Neutrophil (primary cell): ENCODE measurements at regions not wholly inside any gene's neighbourhood (a gene's known extent, or its start where the extent isn't known, plus 50 kb on each side); places are given as distances from the start of the nearest gene placed in this dataset.

Experiments
- H3K27ac ChIP-seq: fragments of 200-600 bp; sonication (generic); 2 replicates; pipeline ENCODE4 v1.5.1; 2016; ENCODE audit warnings: mild to moderate bottlenecking, moderate library complexity
- H3K27me3 ChIP-seq: fragments of 200-600 bp; sonication (generic); 2 replicates; pipeline ENCODE4 v1.6.0; 2016; ENCODE audit warnings: mild to moderate bottlenecking
- H3K36me3 ChIP-seq: fragments of 200-600 bp; sonication (generic); 2 replicates; pipeline ENCODE4 v1.5.1; 2017
- H3K4me1 ChIP-seq, 2 experiments: fragments of 200-600 bp in 1 of 2; sonication (generic) in 1 of 2; 1 replicate in 1 of 2; 2 replicates in 1 of 2; pipeline versions ENCODE4 v1.5.1 to v1.6.1; 2013 to 2016; ENCODE audit warnings: low read depth in 1 of 2, low read length in 1 of 2, mild to moderate bottlenecking in 1 of 2, moderate library complexity in 1 of 2; ENCODE audit not compliant: control insufficient read depth in 1 of 2, insufficient read depth in 1 of 2
- H3K4me3 ChIP-seq, 2 experiments: fragments of 200-600 bp in 1 of 2; sonication (generic) in 1 of 2; 1 replicate in 1 of 2; 2 replicates in 1 of 2; pipeline ENCODE4 v1.5.1; 2013 to 2016; ENCODE audit warnings: low read depth in 1 of 2, low read length in 1 of 2, mild to moderate bottlenecking in 1 of 2, moderate library complexity in 1 of 2
- H3K9me3 ChIP-seq: fragments of 200-600 bp; sonication (generic); 2 replicates; pipeline ENCODE4 v1.5.1; 2016
- CTCF ChIP-seq: fragments of 200-600 bp; sonication (generic); IDR thresholded peaks from 2 replicates; pipeline ENCODE4 v1.5.1; 2016; ENCODE audit warnings: antibody characterized with exemption

- Histone ChIP-seq H3K36me3 (no peaks in the 10 kb centered on the region), H3K27me3 (no peaks in the 10 kb centered on the region), H3K27ac (no peak overlapping the region), H3K4me1 (peaks cover under 1 to 2% of the 10 kb centered on the region in 2 experiments), H3K9me3 (no peaks in the 10 kb centered on the region), H3K4me3 (no peak overlapping the region)
- TF ChIP-seq CTCF, result no peak
These were observed 77.2 kb downstream of the ARL6IP4 start for GRCh38 chr12:123057513-123058265.

GRCh38 chr12:123056709-123057108, 76.2 kb downstream of the ARL6IP4 start:
- Histone ChIP-seq H3K9me3 (no peaks in the 10 kb centered on the region), H3K4me1 (no peaks in the 10 kb centered on the region)
- TF ChIP-seq CTCF, result no peak

GRCh38 chr12:123056053-123056452, 75.6 kb downstream of the ARL6IP4 start:
- no peaks in the 10 kb centered on the region for H3K27me3 ChIP-seq
- H3K9me3 ChIP-seq, result no peaks in the 10 kb centered on the region
- no peaks in the 10 kb centered on the region for H3K36me3 ChIP-seq
- no peaks in the 10 kb centered on the region for H3K4me1 ChIP-seq
- H3K27ac ChIP-seq, result no peak overlapping the region
- H3K4me3 ChIP-seq, result no peak overlapping the region
- no peak for TF ChIP-seq CTCF

More at GRCh38 chr12:123056709-123057108, 76.2 kb downstream of the ARL6IP4 start:
- H3K4me3 ChIP-seq, result no peak overlapping the region
- H3K36me3 ChIP-seq, result no peaks in the 10 kb centered on the region
- H3K27me3 ChIP-seq, result no peaks in the 10 kb centered on the region
- no peak overlapping the region for H3K27ac ChIP-seq

GRCh38 chr12:123055281-123055766, 74.8 kb downstream of the ARL6IP4 start:
- Histone ChIP-seq H3K9me3 (no peaks in the 10 kb centered on the region), H3K4me3 (no peak overlapping the region), H3K27me3 (no peaks in the 10 kb centered on the region), H3K4me1 (no peaks in the 10 kb centered on the region), H3K27ac (no peak overlapping the region), H3K36me3 (no peaks in the 10 kb centered on the region)
- no peak for TF ChIP-seq CTCF

- H3K27ac ChIP-seq, result no peak overlapping the region
- no peaks in the 10 kb centered on the region for H3K27me3 ChIP-seq
- H3K4me1 ChIP-seq, result no peaks in the 10 kb centered on the region
- no peaks in the 10 kb centered on the region for H3K9me3 ChIP-seq
- TF ChIP-seq CTCF, result no peak
- no peaks in the 10 kb centered on the region for H3K36me3 ChIP-seq
- H3K4me3 ChIP-seq, result no peak overlapping the region
These were observed 73.9 kb downstream of the ARL6IP4 start for GRCh38 chr12:123054371-123054770.
